AG09309 (cell line): ENCODE measurements at regions not wholly inside any gene's neighbourhood (a gene's known extent, or its start where the extent isn't known, plus 50 kb on each side); places are given as distances from the start of the nearest gene placed in this dataset.

Experiments used
- DNase-seq: peaks from one replicate; pipeline ENCODE4 v3.0.0-alpha.2; 2010; ENCODE audit warnings: low read depth
- H3K4me3 ChIP-seq: 2 replicates; pipeline ENCODE4 v1.5.1; 2011; ENCODE audit warnings: mild to moderate bottlenecking, low read depth, low read length, moderate library complexity; ENCODE audit not compliant: control insufficient read depth
- TF ChIP-seq, protein P1 (sequence below): IDR thresholded peaks from 2 replicates; pipeline ENCODE4 v1.5.1; 2011; ENCODE audit warnings: mild to moderate bottlenecking, low read depth, low read length, inconsistent platforms; ENCODE audit not compliant: insufficient read depth, control insufficient read depth; ENCODE audit errors: missing control alignments

GRCh38 chr4:22969287-22969896 lies 276.7 kb downstream of the GBA3 start:
- DNase-seq = peak; percentile 27
- TF ChIP-seq, protein P1, sequence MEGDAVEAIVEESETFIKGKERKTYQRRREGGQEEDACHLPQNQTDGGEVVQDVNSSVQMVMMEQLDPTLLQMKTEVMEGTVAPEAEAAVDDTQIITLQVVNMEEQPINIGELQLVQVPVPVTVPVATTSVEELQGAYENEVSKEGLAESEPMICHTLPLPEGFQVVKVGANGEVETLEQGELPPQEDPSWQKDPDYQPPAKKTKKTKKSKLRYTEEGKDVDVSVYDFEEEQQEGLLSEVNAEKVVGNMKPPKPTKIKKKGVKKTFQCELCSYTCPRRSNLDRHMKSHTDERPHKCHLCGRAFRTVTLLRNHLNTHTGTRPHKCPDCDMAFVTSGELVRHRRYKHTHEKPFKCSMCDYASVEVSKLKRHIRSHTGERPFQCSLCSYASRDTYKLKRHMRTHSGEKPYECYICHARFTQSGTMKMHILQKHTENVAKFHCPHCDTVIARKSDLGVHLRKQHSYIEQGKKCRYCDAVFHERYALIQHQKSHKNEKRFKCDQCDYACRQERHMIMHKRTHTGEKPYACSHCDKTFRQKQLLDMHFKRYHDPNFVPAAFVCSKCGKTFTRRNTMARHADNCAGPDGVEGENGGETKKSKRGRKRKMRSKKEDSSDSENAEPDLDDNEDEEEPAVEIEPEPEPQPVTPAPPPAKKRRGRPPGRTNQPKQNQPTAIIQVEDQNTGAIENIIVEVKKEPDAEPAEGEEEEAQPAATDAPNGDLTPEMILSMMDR = no peak
- no peak overlapping the region for H3K4me3 ChIP-seq

DNA sequence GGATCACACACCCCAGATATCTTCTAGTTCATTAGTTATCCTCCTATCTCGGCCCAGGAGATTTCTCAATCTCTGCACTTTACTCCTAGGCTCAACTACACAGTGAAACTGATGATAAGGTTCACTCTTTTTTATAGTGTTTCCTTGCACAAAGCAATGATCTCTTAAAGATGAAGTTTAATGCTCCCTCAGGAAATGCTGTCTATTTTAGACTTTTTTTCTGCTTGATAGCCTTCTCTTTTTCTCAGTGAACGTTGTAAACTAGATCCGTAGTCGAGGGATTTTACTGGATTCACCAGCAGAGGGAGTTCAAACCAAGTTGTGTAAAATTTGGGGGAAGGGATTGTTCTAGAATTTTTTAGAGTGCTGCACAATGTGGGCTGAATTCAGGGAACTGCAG lies 269.6 kb downstream of the GBA3 start:
- DNase-seq = no peak
- TF ChIP-seq, protein P1 = peak; percentile 31
- H3K4me3 ChIP-seq = no peak overlapping the region

- no peak overlapping the region for H3K4me3 ChIP-seq
- no peak for DNase-seq
- TF ChIP-seq, protein P1 = no peak
These were observed 266.7 kb downstream of the GBA3 start for GRCh38 chr4:22959483-22959882.

GRCh38 chr4:22957774-22958309 lies 265.1 kb downstream of the GBA3 start:
- no peak for DNase-seq
- no peak overlapping the region for H3K4me3 ChIP-seq
- TF ChIP-seq, protein P1 = no peak

DNA sequence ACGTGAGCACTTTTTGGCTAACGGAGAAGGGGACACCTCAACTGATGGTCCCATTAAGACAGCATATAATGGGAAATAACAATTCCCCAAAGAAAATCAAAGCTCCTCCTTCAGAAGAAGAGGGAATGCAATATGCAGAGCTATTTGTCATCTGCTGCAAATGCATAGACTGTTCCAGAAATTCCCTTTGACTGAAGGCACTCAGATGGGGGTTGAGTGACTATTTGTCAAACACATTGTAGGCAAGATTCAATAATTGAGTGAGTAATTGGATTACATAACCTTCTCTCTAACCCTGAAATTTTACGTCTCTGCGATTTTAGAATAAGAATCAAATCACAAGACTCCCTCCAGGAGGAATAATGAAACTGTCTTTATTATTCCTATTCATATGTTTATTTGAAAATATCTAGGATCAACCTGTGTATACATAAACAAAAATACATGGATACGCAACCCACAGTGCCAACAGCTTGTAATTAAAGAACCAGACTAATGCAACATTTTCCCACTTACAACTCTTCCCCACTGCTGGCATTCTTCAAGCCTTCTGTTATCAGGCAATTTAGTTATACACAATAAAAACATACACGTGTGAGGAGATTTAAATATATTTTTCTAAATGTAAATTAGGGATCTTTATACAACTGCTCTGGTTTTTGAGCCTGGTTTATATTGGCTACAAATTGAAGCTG lies 256.6 kb downstream of the GBA3 start:
- DNase-seq = no peak
- no peak overlapping the region for H3K4me3 ChIP-seq
- TF ChIP-seq, protein P1 = no peak

GRCh38 chr4:22947851-22948250 lies 255.1 kb downstream of the GBA3 start:
- TF ChIP-seq, protein P1 = no peak
- no peak overlapping the region for H3K4me3 ChIP-seq
- no peak for DNase-seq
